Heart right ventricle (tissue), 16 donors: ENCODE measurements at regions not wholly inside any gene's neighbourhood (a gene's known extent, or its start where the extent isn't known, plus 50 kb on each side); places are given as distances from the start of the nearest gene placed in this dataset.
"Not testable (repeated sequence)": the region's sequence is repeated elsewhere in the genome, so short reads cannot be mapped to it uniquely, and the experiment has no call there.

ENCODE experiments used
- ATAC-seq, 8 donors: fragments of 200-7000 bp; cut with Tn5 transposase; one replicate each; pipeline ENCODE4 v1.9.1; 2020; ENCODE audit warnings: mild to moderate bottlenecking in 8 of 8, moderate library complexity in 8 of 8, moderate number of reproducible peaks in 1 of 8
- DNase-seq, 2 donors: peaks; one replicate each; pipeline ENCODE4 v3.0.0-alpha.2; 2020
- H3K27ac ChIP-seq, 10 donors: fragments of 200-600 bp; sonication (generic) in 2 of 10; one replicate each; pipeline versions ENCODE4 v1.5.0 to v1.8.0; 2020 to 2022; ENCODE audit warnings: mild to moderate bottlenecking in 3 of 10
- H3K27me3 ChIP-seq, 7 donors: fragments of 200-600 bp; one replicate each; pipeline ENCODE4 v1.8.0; 2021 to 2022; ENCODE audit warnings: mild to moderate bottlenecking in 2 of 7
- H3K36me3 ChIP-seq, 9 donors: fragments of 200-600 bp; sonication (generic) in 1 of 9; one replicate each; pipeline versions ENCODE4 v1.5.0 to v1.8.0; 2020 to 2022; ENCODE audit warnings: mild to moderate bottlenecking in 2 of 9
- H3K4me1 ChIP-seq, 9 donors: fragments of 200-600 bp; sonication (generic) in 1 of 9; one replicate each; pipeline versions ENCODE4 v1.5.0 to v1.8.0; 2020 to 2022; ENCODE audit warnings: mild to moderate bottlenecking in 4 of 9
- H3K4me3 ChIP-seq, 10 donors: fragments of 200-600 bp; sonication (generic) in 2 of 10; one replicate each; pipeline versions ENCODE4 v1.5.0 to v1.8.0; 2020 to 2022; ENCODE audit warnings: mild to moderate bottlenecking in 7 of 10, moderate library complexity in 2 of 10
- H3K9me3 ChIP-seq, 11 donors: fragments of 200-600 bp in 10 of 11; sonication (generic) in 2 of 11; one replicate each; pipeline versions ENCODE4 v1.5.0 to v1.8.0; 2013 to 2022; ENCODE audit warnings: mild to moderate bottlenecking in 2 of 11, control low read depth in 1 of 11, moderate library complexity in 1 of 11
- CTCF ChIP-seq, 9 donors: fragments of 200-600 bp; sonication (generic) in 2 of 9; IDR thresholded peaks; one replicate each; pipeline versions ENCODE4 v1.5.0 to v1.8.0; 2021 to 2022; ENCODE audit warnings: antibody characterized with exemption in 9 of 9, mild to moderate bottlenecking in 5 of 9, moderate library complexity in 1 of 9
- WGBS, 2 donors: extraction: QIAGEN DNeasy Blood & Tissue Kit; methylation state at CpG; one replicate each; pipeline ENCODE4 v1.1.7; 2013; ENCODE audit warnings: inconsistent platforms in 1 of 2; 5-methylcytosine and 5-hydroxymethylcytosine counted together
- intact Hi-C, 10 donors: fragments of 100-400 bp; cut with DNase I; formaldehyde crosslinking; loops; one replicate each; pipeline versions ENCODE4 v1.11.1 to v1.14.2; 2022
- donor health status: Arrhythmogenic right ventricular cardiomyopathy.
- donor health status: ischemic (EF 13 %, LVEDD 7.1; RV severe dilation, severe dysfunction).
- donor health status: healthy with polysubstance abuse.
- donor health status: DM: no; HTN: yes; CAD: no.
- donor health status: DM: no; HTN: no; CAD: no.
- donor health status: ischemic (EF 25% LVEDD 6.9; RV normal size, moderate dysfunction).
- donor health status: ischemic (EF 25% LVEDD 5.7; RV mildly dilated, moderate dysfunction).
- donor health status: healthy.
- donor health status: DM: yes; HTN: yes; CAD: no.
- donor health status: Ischemic cardiomyopathy.
- donor health status: ischemic (EF 35%, LVEDD 5.7; RV mildly dilated, moderate dysfunction).
- donor health status: nonischemic (EF 11% LVEDD 7.7; RV severe dilation, severe dysfunction).
- donor health status: DM: yes; HTN: yes; CAD: no.
- donor health status: PGD.
- donor health status: ischemic (EF 29% LVEDD 5.4; RV normal size, mild dysfunction).
- donor health status: nonischemic (EF 23%, LVEDD 6.1; RV moderate dilation, normal function).

- no peak overlapping the region for H3K4me3 ChIP-seq
- H3K9me3 ChIP-seq: peaks cover 0 to 8% (median 0%) of the 10 kb centered on the region in 11 donors
- H3K27ac ChIP-seq: no peak overlapping the region
- H3K36me3 ChIP-seq: no peaks in the 10 kb centered on the region
- DNase-seq (no peak), ATAC-seq (no peak)
- 72 to 73% methylated on average over 6 of the region's 6 CpGs for WGBS, 2 donors
- intact Hi-C loops: no loop called here
- H3K4me1 ChIP-seq: peaks cover 0 to 13% (median 0%) of the 10 kb centered on the region in 9 donors
- no peaks in the 10 kb centered on the region for H3K27me3 ChIP-seq
- TF ChIP-seq CTCF (IDR thresholded peaks at IDR 0.05): no peak
These were observed 477.5 kb upstream of the RGS6 start for GRCh38 chr14:71454513-71455332.

- intact Hi-C loops: no loop called here
- H3K27ac ChIP-seq: no peak overlapping the region
- H3K36me3 ChIP-seq: no peaks in the 10 kb centered on the region
- no peaks in the 10 kb centered on the region for H3K4me1 ChIP-seq
- peaks cover 0 to 18% (median 0%) of the 10 kb centered on the region in 11 donors for H3K9me3 ChIP-seq
- ATAC-seq: no peak
- H3K27me3 ChIP-seq: no peaks in the 10 kb centered on the region
- WGBS, 2 donors: 90 to 98% methylated on average over 6 of the region's 6 CpGs
- DNase-seq: no peak
- TF ChIP-seq CTCF (IDR thresholded peaks at IDR 0.05): no peak
- H3K4me3 ChIP-seq: no peak overlapping the region
These were observed 472.1 kb upstream of the RGS6 start for GRCh38 chr14:71460091-71460490.

- H3K4me3 ChIP-seq, DNase-seq, H3K36me3 ChIP-seq, H3K27me3 ChIP-seq, H3K27ac ChIP-seq, H3K4me1 ChIP-seq, intact Hi-C loops, ATAC-seq: not testable (repeated sequence)
- peaks cover 0 to 18% (median 0%) of the 10 kb centered on the region in 11 donors for H3K9me3 ChIP-seq
- 89 to 93% methylated on average over 3 of the region's 3 CpGs for WGBS, 2 donors
These were observed 470.6 kb upstream of the RGS6 start for GRCh38 chr14:71461617-71462016.

GRCh38 chr14:71463807-71464206 is 468.4 kb upstream of the RGS6 start:
- TF ChIP-seq CTCF (IDR thresholded peaks at IDR 0.05): no peak
- no peak for DNase-seq
- H3K27ac ChIP-seq: no peak overlapping the region
- peaks cover 0 to 17% (median 4%) of the 10 kb centered on the region in 9 donors for H3K4me1 ChIP-seq
- intact Hi-C loops: no loop called here
- ATAC-seq: no peak
- no peaks in the 10 kb centered on the region for H3K27me3 ChIP-seq
- H3K36me3 ChIP-seq: no peaks in the 10 kb centered on the region
- H3K9me3 ChIP-seq: peaks cover 0 to 18% (median 0%) of the 10 kb centered on the region in 11 donors
- H3K4me3 ChIP-seq: no peak overlapping the region

GRCh38 chr14:71464840-71465239 is 467.4 kb upstream of the RGS6 start:
- 97% methylated on average over 4 of the region's 4 CpGs for WGBS, 2 donors
- Histone ChIP-seq H3K27ac (no peak overlapping the region), H3K4me3 (no peak overlapping the region), H3K9me3 (peaks cover 0 to 18% (median 0%) of the 10 kb centered on the region in 11 donors), H3K4me1 (peaks cover 0 to 17% (median 4%) of the 10 kb centered on the region in 9 donors), H3K27me3 (no peaks in the 10 kb centered on the region), H3K36me3 (no peaks in the 10 kb centered on the region)
- no peak for DNase-seq
- no peak for TF ChIP-seq CTCF (IDR thresholded peaks at IDR 0.05)
- intact Hi-C loops: no loop called here
- ATAC-seq: no peak
